Keratinocyte (primary cell): ENCODE measurements at regions not wholly inside any gene's neighbourhood (a gene's known extent, or its start where the extent isn't known, plus 50 kb on each side); places are given as distances from the start of the nearest gene placed in this dataset.

ENCODE experiments used
- DNase-seq: peaks from one replicate; pipeline ENCODE4 v3.0.0-alpha.2; 2011; ENCODE audit warnings: low read depth, missing footprints, low spot score
- FAIRE-seq: peaks from 2 replicates; lab custom pipeline; 2011; peaks lifted over from hg19 to GRCh38; lab: Jason Lieb, UNC
- H2AFZ ChIP-seq: 2 replicates; pipeline ENCODE4 v1.6.0; 2012; ENCODE audit warnings: low read length, control low read depth, inconsistent platforms; ENCODE audit not compliant: control insufficient read depth
- H3K27ac ChIP-seq: 2 replicates; pipeline ENCODE4 v1.5.1; 2011; ENCODE audit warnings: low read length; ENCODE audit not compliant: control insufficient read depth, insufficient read depth
- H3K27me3 ChIP-seq: 3 replicates; pipeline ENCODE4 v1.6.0; 2011; ENCODE audit warnings: low read length; ENCODE audit not compliant: control insufficient read depth, insufficient read depth; ENCODE audit errors: extremely low read depth
- H3K36me3 ChIP-seq, 2 experiments: 2 replicates in 1 of 2; 3 replicates in 1 of 2; pipeline ENCODE4 v1.5.1; 2011; ENCODE audit warnings: low read length in 2 of 2, mild to moderate bottlenecking in 1 of 2; ENCODE audit not compliant: control insufficient read depth in 2 of 2, insufficient read depth in 2 of 2; ENCODE audit errors: extremely low read depth in 1 of 2
- H3K4me1 ChIP-seq: 3 replicates; pipeline ENCODE4 v1.5.1; 2011; ENCODE audit warnings: low read length; ENCODE audit not compliant: control insufficient read depth, insufficient read depth; ENCODE audit errors: extremely low read depth
- H3K4me2 ChIP-seq: 3 replicates; pipeline ENCODE4 v1.6.0; 2011; ENCODE audit warnings: low read depth, low read length; ENCODE audit not compliant: control insufficient read depth, insufficient read depth; ENCODE audit errors: extremely low read depth
- H3K4me3 ChIP-seq, 3 experiments: fragments of 200-600 bp in 1 of 3; sonication (generic) in 1 of 3; 2 replicates in 2 of 3; 3 replicates in 1 of 3; pipeline ENCODE4 v1.5.1; 2011 to 2016; ENCODE audit warnings: low read length in 3 of 3, mild to moderate bottlenecking in 3 of 3, control low read depth in 2 of 3, inconsistent platforms in 1 of 3, low read depth in 1 of 3, mixed read lengths in 1 of 3, mixed run types in 1 of 3, moderate library complexity in 1 of 3; ENCODE audit not compliant: control insufficient read depth in 2 of 3, insufficient read depth in 2 of 3; ENCODE audit errors: extremely low read depth in 1 of 3
- H3K79me2 ChIP-seq: 2 replicates; pipeline ENCODE4 v1.6.0; 2012; ENCODE audit warnings: low read length; ENCODE audit not compliant: control insufficient read depth, insufficient read depth
- H3K9ac ChIP-seq: 3 replicates; pipeline ENCODE4 v1.6.0; 2011; ENCODE audit warnings: low read length; ENCODE audit not compliant: control insufficient read depth, insufficient read depth; ENCODE audit errors: extremely low read depth
- H3K9me1 ChIP-seq: 3 replicates; pipeline ENCODE4 v1.6.0; 2011; ENCODE audit warnings: low read length; ENCODE audit not compliant: control insufficient read depth, insufficient read depth; ENCODE audit errors: extremely low read depth
- H3K9me3 ChIP-seq: 2 replicates; pipeline ENCODE4 v1.5.1; 2012; ENCODE audit warnings: low read depth, low read length; ENCODE audit not compliant: control insufficient read depth
- H4K20me1 ChIP-seq: 3 replicates; pipeline ENCODE4 v1.6.0; 2011; ENCODE audit warnings: low read length; ENCODE audit not compliant: control insufficient read depth, insufficient read depth; ENCODE audit errors: extremely low read depth
- EZH2 ChIP-seq: IDR thresholded peaks from one replicate; pipeline ENCODE4 v1.6.1; 2012; ENCODE audit warnings: inconsistent platforms, mild to moderate bottlenecking, low read length, moderate library complexity
- dilution Hi-C: fragments of 300-500 bp; cut with MboI; formaldehyde crosslinking; loops from one replicate; pipeline ENCODE4 v1.7.0; 2020; ENCODE audit warnings: low sequenced_read_pairs; ENCODE audit not compliant: extremely low pct_ligation_motif_present
- TF ChIP-seq, protein P1 (sequence below), 3 experiments: IDR thresholded peaks in 1 of 3; conservative IDR thresholded peaks in 1 of 3; optimal IDR thresholded peaks in 1 of 3; 2 replicates in 2 of 3; 3 replicates in 1 of 3; pipeline versions ENCODE3 to v1.5.1; 2011; ENCODE audit warnings: low read length in 3 of 3, mild to moderate bottlenecking in 3 of 3, moderate library complexity in 2 of 3, control low read depth in 1 of 3, inconsistent platforms in 1 of 3; ENCODE audit not compliant: insufficient read depth in 2 of 3; ENCODE audit errors: extremely low read depth in 1 of 3

DNA sequence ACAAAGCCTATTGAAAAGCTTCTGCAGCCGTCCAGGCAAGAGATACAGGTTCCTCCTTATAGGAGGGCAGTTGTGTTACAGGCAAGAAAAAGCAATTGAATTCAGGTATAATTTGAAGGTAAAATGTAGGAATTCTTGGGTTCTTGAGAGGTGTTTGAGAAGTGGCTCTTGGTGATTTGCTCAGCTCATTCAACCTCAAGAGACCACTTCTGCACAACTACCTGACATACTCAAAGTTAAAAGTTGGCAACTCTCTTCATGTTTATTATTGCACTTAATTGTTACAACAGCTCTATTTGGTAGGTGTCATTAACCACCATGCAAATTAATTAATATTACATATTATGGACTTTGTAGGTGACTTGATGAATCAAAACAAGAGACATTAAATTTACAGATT lies 753.2 kb downstream of the ADCYAP1 start:
- Histone ChIP-seq H2AFZ (no peak overlapping the region), H3K27me3 (no peaks in the 10 kb centered on the region), H3K36me3 (no peaks in the 10 kb centered on the region), H3K4me1 (no peaks in the 10 kb centered on the region), H4K20me1 (no peaks in the 10 kb centered on the region), H3K4me3 (no peak overlapping the region), H3K4me2 (no peak overlapping the region), H3K79me2 (no peaks in the 10 kb centered on the region), H3K9ac (no peak overlapping the region), H3K9me1 (no peaks in the 10 kb centered on the region), H3K27ac (no peak overlapping the region), H3K9me3 (no peaks in the 10 kb centered on the region)
- DNase-seq: no peak
- TF ChIP-seq, protein P1, sequence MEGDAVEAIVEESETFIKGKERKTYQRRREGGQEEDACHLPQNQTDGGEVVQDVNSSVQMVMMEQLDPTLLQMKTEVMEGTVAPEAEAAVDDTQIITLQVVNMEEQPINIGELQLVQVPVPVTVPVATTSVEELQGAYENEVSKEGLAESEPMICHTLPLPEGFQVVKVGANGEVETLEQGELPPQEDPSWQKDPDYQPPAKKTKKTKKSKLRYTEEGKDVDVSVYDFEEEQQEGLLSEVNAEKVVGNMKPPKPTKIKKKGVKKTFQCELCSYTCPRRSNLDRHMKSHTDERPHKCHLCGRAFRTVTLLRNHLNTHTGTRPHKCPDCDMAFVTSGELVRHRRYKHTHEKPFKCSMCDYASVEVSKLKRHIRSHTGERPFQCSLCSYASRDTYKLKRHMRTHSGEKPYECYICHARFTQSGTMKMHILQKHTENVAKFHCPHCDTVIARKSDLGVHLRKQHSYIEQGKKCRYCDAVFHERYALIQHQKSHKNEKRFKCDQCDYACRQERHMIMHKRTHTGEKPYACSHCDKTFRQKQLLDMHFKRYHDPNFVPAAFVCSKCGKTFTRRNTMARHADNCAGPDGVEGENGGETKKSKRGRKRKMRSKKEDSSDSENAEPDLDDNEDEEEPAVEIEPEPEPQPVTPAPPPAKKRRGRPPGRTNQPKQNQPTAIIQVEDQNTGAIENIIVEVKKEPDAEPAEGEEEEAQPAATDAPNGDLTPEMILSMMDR (optimal IDR thresholded peaks at IDR 0.05 in 1 of 3, IDR thresholded peaks at IDR 0.05 in 1 of 3, conservative IDR thresholded peaks at IDR 0.05 in 1 of 3; ENCODE audit: extremely low read depth in 1 of 3, insufficient read depth in 2 of 3, low read length in 3 of 3): no peak
- TF ChIP-seq EZH2: no peak
- FAIRE-seq: no peak
- dilution Hi-C loops: no loop called here

DNA sequence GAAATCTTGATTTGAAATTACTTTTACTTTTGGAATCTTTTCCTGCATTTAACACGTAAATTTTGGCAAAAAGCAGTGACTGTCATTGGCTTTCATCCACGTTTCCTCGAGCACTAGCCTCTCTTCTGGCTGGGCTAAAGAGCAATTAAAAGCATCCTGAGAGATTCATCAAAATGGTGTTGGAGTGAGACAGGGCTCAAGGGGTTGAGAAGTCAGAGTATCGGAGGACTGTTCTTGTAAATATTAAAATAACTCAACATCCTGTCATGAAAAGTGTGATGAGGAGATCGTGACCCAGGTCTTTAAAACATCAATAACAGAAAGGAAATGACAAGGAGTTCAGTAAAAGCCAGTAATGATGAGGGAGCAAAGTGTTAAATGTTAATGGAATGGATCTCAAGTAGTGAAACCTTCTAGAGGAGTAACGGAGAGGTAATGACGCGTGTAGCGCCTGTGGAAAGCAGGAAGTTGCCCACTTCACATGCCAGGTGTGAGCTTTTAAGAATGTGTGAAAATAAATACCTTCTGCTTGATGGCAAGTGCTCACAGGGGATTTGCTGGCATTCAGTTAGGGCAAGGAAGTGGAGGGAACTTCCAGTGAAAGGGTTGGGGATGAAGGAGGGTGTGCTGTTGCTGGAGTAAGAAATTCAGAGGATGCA lies 754.4 kb downstream of the ADCYAP1 start:
- dilution Hi-C loops: no loop called here
- Histone ChIP-seq H3K36me3 (no peaks in the 10 kb centered on the region), H4K20me1 (no peaks in the 10 kb centered on the region), H3K27ac (no peak overlapping the region), H3K4me1 (no peaks in the 10 kb centered on the region), H2AFZ (no peak overlapping the region), H3K9ac (no peak overlapping the region), H3K27me3 (no peaks in the 10 kb centered on the region), H3K9me3 (no peaks in the 10 kb centered on the region), H3K9me1 (no peaks in the 10 kb centered on the region), H3K79me2 (no peaks in the 10 kb centered on the region), H3K4me3 (no peak overlapping the region), H3K4me2 (no peak overlapping the region)
- no peak for DNase-seq
- no peak for TF ChIP-seq EZH2
- TF ChIP-seq, protein P1 (optimal IDR thresholded peaks at IDR 0.05 in 1 of 3, IDR thresholded peaks at IDR 0.05 in 1 of 3, conservative IDR thresholded peaks at IDR 0.05 in 1 of 3; ENCODE audit: extremely low read depth in 1 of 3, insufficient read depth in 2 of 3, low read length in 3 of 3): no peak
- no peak for FAIRE-seq
